ENCODE measurements at regions not wholly inside any gene's neighbourhood (a gene's known extent, or its start where the extent isn't known, plus 50 kb on each side); places are given as distances from the start of the nearest gene placed in this dataset.

DNA sequence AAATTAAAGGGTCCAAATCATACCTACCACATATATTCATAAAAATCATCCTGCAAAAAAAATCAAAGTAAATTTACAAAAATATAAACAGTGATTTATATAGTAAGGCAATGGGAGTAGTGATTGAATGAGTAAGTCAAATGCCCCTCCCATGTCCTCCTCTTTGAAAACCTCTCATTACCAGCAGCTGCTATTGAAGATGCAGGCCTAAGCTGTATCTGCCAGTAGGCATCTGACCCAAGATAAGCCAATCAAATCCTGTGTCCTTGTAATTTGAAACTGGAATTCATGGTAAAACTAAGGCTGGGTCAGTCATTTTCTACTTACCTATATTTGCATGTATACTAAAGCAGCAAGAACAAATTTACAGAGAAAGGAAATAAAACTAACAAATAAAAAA lies 60.4 kb upstream of the POU1F1 start:
- Histone ChIP-seq H3K27me3 (ENCODE audit: insufficient read depth, low read length) (no peaks in the 10 kb centered on the region), H3K4me1 (ENCODE audit: insufficient read depth, low read length) (peaks cover 17% of the 10 kb centered on the region)
- no peak for DNase-seq (ENCODE audit: insufficient read length, low spot score, missing footprints)

DNA sequence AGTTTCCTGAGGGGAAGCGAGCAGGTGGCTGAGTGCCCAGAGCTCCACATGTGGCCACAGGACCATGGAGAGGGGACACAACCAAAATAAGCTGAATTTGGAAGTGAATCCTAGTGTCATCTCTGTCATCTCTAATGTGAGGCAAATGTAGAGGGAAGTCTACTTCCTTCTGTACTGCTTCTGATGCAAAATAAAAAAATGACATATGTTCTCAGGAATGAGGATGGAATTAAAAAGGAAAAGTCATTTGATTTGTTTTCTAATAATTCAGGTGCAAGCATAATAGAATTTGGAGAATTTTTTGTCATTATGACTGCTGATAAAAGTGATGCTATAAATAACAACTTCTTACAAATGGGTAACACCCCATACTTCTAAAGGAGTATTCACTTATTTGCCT lies 59.5 kb upstream of the POU1F1 start:
- Histone ChIP-seq H3K9me3 (ENCODE audit: low read depth, low read length) (no peaks in the 10 kb centered on the region), H3K36me3 (ENCODE audit: insufficient read depth, low read length) (no peaks in the 10 kb centered on the region), H3K4me1 (ENCODE audit: insufficient read depth, low read length) (peaks cover 17% of the 10 kb centered on the region), H3K27me3 (ENCODE audit: insufficient read depth, low read length) (no peaks in the 10 kb centered on the region), H3K27ac (ENCODE audit: low read depth, low read length) (no peak overlapping the region), H4K20me1 (ENCODE audit: insufficient read depth, low read length) (no peaks in the 10 kb centered on the region), H3K4me2 (ENCODE audit: insufficient read depth, low read length) (no peak overlapping the region), H3K79me2 (ENCODE audit: insufficient read depth, low read length) (no peaks in the 10 kb centered on the region), H3K4me3 (ENCODE audit: insufficient read depth, low read length) (no peak overlapping the region), H2AFZ (ENCODE audit: low read length) (peak overlapping the region; percentile 47)
- no peak for DNase-seq (ENCODE audit: insufficient read length, low spot score, missing footprints)
- TF ChIP-seq, protein P1, sequence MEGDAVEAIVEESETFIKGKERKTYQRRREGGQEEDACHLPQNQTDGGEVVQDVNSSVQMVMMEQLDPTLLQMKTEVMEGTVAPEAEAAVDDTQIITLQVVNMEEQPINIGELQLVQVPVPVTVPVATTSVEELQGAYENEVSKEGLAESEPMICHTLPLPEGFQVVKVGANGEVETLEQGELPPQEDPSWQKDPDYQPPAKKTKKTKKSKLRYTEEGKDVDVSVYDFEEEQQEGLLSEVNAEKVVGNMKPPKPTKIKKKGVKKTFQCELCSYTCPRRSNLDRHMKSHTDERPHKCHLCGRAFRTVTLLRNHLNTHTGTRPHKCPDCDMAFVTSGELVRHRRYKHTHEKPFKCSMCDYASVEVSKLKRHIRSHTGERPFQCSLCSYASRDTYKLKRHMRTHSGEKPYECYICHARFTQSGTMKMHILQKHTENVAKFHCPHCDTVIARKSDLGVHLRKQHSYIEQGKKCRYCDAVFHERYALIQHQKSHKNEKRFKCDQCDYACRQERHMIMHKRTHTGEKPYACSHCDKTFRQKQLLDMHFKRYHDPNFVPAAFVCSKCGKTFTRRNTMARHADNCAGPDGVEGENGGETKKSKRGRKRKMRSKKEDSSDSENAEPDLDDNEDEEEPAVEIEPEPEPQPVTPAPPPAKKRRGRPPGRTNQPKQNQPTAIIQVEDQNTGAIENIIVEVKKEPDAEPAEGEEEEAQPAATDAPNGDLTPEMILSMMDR (IDR thresholded peaks at IDR 0.05; ENCODE audit: extremely low read depth, low read depth, low read length): no peak

More for the DNA sequence above, 60.4 kb upstream of the POU1F1 start:
- no peak overlapping the region for H2AFZ ChIP-seq (ENCODE audit: low read length)
- H3K27ac ChIP-seq (ENCODE audit: low read depth, low read length): no peak overlapping the region
- no peaks in the 10 kb centered on the region for H3K79me2 ChIP-seq (ENCODE audit: insufficient read depth, low read length)
- H3K4me2 ChIP-seq (ENCODE audit: insufficient read depth, low read length): no peak overlapping the region
- no peaks in the 10 kb centered on the region for H4K20me1 ChIP-seq (ENCODE audit: insufficient read depth, low read length)
- no peaks in the 10 kb centered on the region for H3K9me3 ChIP-seq (ENCODE audit: low read depth, low read length)
- no peaks in the 10 kb centered on the region for H3K36me3 ChIP-seq (ENCODE audit: insufficient read depth, low read length)
- TF ChIP-seq, protein P1 (IDR thresholded peaks at IDR 0.05; ENCODE audit: extremely low read depth, low read depth, low read length): no peak
- no peak overlapping the region for H3K4me3 ChIP-seq (ENCODE audit: insufficient read depth, low read length)

DNA sequence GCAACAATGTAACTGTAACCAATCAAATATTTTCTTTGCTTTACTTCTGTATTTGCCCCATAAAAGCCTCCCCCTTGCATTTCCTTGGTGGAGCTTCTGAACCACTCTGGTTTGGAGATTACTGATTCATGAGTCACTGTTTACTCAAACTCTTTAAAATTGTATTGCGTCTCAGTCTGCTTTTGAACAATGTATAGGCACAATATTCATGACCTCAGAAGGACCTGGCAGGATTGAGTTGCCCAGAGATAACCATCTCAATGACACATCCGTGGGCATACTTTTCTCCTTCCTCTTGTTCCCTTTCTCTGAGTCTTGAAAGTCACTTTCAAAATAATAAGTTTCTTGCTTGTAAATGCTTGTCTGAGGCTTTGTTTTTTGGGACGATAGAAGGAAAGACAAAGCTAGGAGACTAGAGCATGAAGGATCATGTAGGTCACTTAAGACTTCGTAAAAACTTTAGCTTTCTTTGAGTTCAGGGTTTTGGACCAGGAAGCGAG lies 57.1 kb upstream of the POU1F1 start:
- H2AFZ ChIP-seq (ENCODE audit: low read length): peak overlapping the region; percentile 47
- TF ChIP-seq, protein P1 (IDR thresholded peaks at IDR 0.05; ENCODE audit: extremely low read depth, low read depth, low read length): no peak

DNA sequence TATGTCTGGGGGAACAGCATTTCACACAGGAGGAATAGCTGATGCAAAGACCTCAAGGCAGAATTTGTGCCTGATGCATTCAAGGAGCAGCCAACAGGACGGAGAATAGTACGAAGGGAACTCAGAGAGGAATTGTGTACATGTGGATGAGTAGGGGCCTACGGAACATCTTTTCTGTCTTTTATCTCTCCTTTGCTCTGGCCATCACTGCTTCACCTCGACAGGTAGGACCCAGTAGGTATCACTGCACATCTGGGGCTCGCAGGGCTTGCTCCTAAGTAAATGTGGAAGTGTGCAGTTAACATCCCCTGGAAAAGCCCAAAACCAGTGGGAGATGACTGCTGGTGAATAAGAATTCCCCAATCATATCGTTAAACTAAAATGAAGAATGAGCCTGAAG lies 56.4 kb upstream of the POU1F1 start:
- TF ChIP-seq, protein P1 (IDR thresholded peaks at IDR 0.05; ENCODE audit: extremely low read depth, low read depth, low read length): no peak
- Histone ChIP-seq H3K4me1 (ENCODE audit: insufficient read depth, low read length) (peaks cover 17% of the 10 kb centered on the region), H3K9me3 (ENCODE audit: low read depth, low read length) (no peaks in the 10 kb centered on the region), H3K27me3 (ENCODE audit: insufficient read depth, low read length) (no peaks in the 10 kb centered on the region), H3K4me3 (ENCODE audit: insufficient read depth, low read length) (no peak overlapping the region), H3K4me2 (ENCODE audit: insufficient read depth, low read length) (peak overlapping the region; percentile 38), H3K36me3 (ENCODE audit: insufficient read depth, low read length) (no peaks in the 10 kb centered on the region), H3K79me2 (ENCODE audit: insufficient read depth, low read length) (no peaks in the 10 kb centered on the region), H2AFZ (ENCODE audit: low read length) (peak overlapping the region; percentile 28), H4K20me1 (ENCODE audit: insufficient read depth, low read length) (no peaks in the 10 kb centered on the region), H3K27ac (ENCODE audit: low read depth, low read length) (peak overlapping the region; percentile 82)
- no peak for DNase-seq (ENCODE audit: insufficient read length, low spot score, missing footprints)

More for the DNA sequence above, 57.1 kb upstream of the POU1F1 start:
- H3K36me3 ChIP-seq (ENCODE audit: insufficient read depth, low read length): no peaks in the 10 kb centered on the region
- peak; percentile 43 for DNase-seq (ENCODE audit: insufficient read length, low spot score, missing footprints)
- no peaks in the 10 kb centered on the region for H4K20me1 ChIP-seq (ENCODE audit: insufficient read depth, low read length)
- no peaks in the 10 kb centered on the region for H3K9me3 ChIP-seq (ENCODE audit: low read depth, low read length)
- H3K4me1 ChIP-seq (ENCODE audit: insufficient read depth, low read length): peaks cover 17% of the 10 kb centered on the region
- H3K79me2 ChIP-seq (ENCODE audit: insufficient read depth, low read length): no peaks in the 10 kb centered on the region
- H3K27ac ChIP-seq (ENCODE audit: low read depth, low read length): peak overlapping the region; percentile 82
- H3K4me3 ChIP-seq (ENCODE audit: insufficient read depth, low read length): no peak overlapping the region
- peak overlapping the region; percentile 38 for H3K4me2 ChIP-seq (ENCODE audit: insufficient read depth, low read length)
- no peaks in the 10 kb centered on the region for H3K27me3 ChIP-seq (ENCODE audit: insufficient read depth, low read length)

Measured in osteoblast (primary cell).